ENCODE measurements at regions not wholly inside any gene's neighbourhood (a gene's known extent, or its start where the extent isn't known, plus 50 kb on each side); places are given as distances from the start of the nearest gene placed in this dataset.

DNA sequence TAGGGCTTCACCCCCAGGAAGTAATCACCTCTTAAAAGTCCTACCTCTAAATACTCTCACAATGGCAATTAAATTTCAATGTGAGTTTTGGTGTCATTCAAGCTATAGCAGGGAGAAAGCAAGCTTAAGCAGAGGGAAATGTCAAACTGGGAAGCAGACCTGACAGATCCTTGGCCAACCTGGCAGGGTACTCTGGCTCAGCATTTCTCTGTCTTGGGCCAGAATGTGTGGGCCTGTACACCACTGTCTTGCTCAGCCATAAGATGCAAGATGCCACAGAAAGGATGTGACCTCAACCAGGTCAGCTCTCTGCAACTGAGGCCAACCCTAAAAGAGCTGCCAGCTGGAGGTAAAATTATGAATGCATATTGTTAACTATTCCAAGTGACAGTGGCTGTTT, 130.6 kb upstream of the CMC1 start:
- TF ChIP-seq FOXM1 (IDR thresholded peaks at IDR 0.05; ENCODE audit: borderline replicate concordance, low read depth): no peak
- TF ChIP-seq RAD21 (IDR thresholded peaks at IDR 0.05; ENCODE audit: low read depth): no peak
- no peak for TF ChIP-seq ZBTB7A (IDR thresholded peaks at IDR 0.05; ENCODE audit: low read depth)
- TF ChIP-seq, protein P1, sequence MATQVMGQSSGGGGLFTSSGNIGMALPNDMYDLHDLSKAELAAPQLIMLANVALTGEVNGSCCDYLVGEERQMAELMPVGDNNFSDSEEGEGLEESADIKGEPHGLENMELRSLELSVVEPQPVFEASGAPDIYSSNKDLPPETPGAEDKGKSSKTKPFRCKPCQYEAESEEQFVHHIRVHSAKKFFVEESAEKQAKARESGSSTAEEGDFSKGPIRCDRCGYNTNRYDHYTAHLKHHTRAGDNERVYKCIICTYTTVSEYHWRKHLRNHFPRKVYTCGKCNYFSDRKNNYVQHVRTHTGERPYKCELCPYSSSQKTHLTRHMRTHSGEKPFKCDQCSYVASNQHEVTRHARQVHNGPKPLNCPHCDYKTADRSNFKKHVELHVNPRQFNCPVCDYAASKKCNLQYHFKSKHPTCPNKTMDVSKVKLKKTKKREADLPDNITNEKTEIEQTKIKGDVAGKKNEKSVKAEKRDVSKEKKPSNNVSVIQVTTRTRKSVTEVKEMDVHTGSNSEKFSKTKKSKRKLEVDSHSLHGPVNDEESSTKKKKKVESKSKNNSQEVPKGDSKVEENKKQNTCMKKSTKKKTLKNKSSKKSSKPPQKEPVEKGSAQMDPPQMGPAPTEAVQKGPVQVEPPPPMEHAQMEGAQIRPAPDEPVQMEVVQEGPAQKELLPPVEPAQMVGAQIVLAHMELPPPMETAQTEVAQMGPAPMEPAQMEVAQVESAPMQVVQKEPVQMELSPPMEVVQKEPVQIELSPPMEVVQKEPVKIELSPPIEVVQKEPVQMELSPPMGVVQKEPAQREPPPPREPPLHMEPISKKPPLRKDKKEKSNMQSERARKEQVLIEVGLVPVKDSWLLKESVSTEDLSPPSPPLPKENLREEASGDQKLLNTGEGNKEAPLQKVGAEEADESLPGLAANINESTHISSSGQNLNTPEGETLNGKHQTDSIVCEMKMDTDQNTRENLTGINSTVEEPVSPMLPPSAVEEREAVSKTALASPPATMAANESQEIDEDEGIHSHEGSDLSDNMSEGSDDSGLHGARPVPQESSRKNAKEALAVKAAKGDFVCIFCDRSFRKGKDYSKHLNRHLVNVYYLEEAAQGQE (IDR thresholded peaks at IDR 0.05; ENCODE audit: low read depth): no peak
- no peak for TF ChIP-seq EP300 (IDR thresholded peaks at IDR 0.05; ENCODE audit: borderline replicate concordance)
- TF ChIP-seq CEBPB (IDR thresholded peaks at IDR 0.05): no peak
- no peak for TF ChIP-seq TAF1 (IDR thresholded peaks at IDR 0.05; ENCODE audit: low read depth)
- TF ChIP-seq TCF12 (IDR thresholded peaks at IDR 0.05; ENCODE audit: low read depth): no peak
- TF ChIP-seq TEAD4 (IDR thresholded peaks at IDR 0.05): no peak
- TF ChIP-seq, protein P2, sequence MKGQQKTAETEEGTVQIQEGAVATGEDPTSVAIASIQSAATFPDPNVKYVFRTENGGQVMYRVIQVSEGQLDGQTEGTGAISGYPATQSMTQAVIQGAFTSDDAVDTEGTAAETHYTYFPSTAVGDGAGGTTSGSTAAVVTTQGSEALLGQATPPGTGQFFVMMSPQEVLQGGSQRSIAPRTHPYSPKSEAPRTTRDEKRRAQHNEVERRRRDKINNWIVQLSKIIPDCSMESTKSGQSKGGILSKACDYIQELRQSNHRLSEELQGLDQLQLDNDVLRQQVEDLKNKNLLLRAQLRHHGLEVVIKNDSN (IDR thresholded peaks at IDR 0.05): no peak
- no peak for TF ChIP-seq NFIC (IDR thresholded peaks at IDR 0.05)
- no peak for TF ChIP-seq EGR1 (IDR thresholded peaks at IDR 0.05)
- no peak for TF ChIP-seq YY1 (IDR thresholded peaks at IDR 0.05; ENCODE audit: low read depth)
- TF ChIP-seq CREB1 (IDR thresholded peaks at IDR 0.05; ENCODE audit: low read depth): no peak

DNA sequence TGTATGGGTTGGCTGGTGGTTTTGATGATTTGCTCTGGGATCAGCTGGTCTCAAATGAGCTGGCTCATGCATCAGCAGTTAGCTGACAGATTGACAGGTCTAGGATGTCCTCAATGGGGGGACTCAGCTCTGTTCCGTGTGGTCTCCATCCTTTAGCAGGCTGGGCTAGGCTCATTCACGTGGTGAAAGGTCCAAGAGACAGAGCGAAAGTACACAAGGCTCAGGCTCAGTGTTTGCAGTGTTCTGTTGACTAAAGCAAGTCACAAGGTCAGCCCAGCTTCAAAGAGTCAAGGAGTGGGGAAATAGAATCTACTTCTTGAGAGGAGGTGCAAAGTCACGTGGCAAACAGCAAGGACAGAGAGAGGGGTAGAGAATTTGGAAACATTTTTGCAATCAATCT, 126.5 kb upstream of the CMC1 start:
- TF ChIP-seq, protein P1 (IDR thresholded peaks at IDR 0.05; ENCODE audit: low read depth): no peak
- TF ChIP-seq RAD21 (IDR thresholded peaks at IDR 0.05; ENCODE audit: low read depth) (no peak), CEBPB (IDR thresholded peaks at IDR 0.05) (no peak), NFIC (IDR thresholded peaks at IDR 0.05) (no peak), ZBTB7A (IDR thresholded peaks at IDR 0.05; ENCODE audit: low read depth) (no peak), TAF1 (IDR thresholded peaks at IDR 0.05; ENCODE audit: low read depth) (no peak), TEAD4 (IDR thresholded peaks at IDR 0.05) (no peak), EGR1 (IDR thresholded peaks at IDR 0.05) (no peak), YY1 (IDR thresholded peaks at IDR 0.05; ENCODE audit: low read depth) (no peak), CREB1 (IDR thresholded peaks at IDR 0.05; ENCODE audit: low read depth) (no peak), TCF12 (IDR thresholded peaks at IDR 0.05; ENCODE audit: low read depth) (no peak), FOXM1 (IDR thresholded peaks at IDR 0.05; ENCODE audit: borderline replicate concordance, low read depth) (no peak), EP300 (IDR thresholded peaks at IDR 0.05; ENCODE audit: borderline replicate concordance) (no peak)
- TF ChIP-seq, protein P2 (IDR thresholded peaks at IDR 0.05): no peak
- TF ChIP-seq, protein P3, sequence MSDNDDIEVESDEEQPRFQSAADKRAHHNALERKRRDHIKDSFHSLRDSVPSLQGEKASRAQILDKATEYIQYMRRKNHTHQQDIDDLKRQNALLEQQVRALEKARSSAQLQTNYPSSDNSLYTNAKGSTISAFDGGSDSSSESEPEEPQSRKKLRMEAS (IDR thresholded peaks at IDR 0.05): no peak

DNA sequence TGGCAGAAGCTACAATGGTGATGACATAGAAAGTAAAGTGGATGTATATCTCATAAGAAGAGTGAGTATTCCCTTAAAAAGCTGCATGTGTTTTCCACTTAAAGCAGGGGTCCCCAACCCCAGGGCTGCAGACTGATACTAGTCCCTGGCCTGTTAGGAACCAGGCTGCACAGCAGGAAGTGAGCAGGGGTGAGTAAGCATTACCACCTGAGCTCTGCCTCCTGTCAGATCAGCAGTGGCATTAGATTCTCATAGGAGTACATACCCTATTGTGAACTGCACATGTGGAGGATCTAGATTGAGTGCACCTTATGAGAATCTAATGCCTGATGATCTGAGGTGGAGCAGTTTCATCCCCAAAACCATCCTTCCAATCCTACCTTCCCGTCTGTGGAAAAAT, 126.1 kb upstream of the CMC1 start:
- TF ChIP-seq, protein P1 (IDR thresholded peaks at IDR 0.05; ENCODE audit: low read depth): no peak
- TF ChIP-seq, protein P2 (IDR thresholded peaks at IDR 0.05): no peak
- TF ChIP-seq EP300 (IDR thresholded peaks at IDR 0.05; ENCODE audit: borderline replicate concordance): no peak
- TF ChIP-seq CEBPB (IDR thresholded peaks at IDR 0.05): no peak
- no peak for TF ChIP-seq CREB1 (IDR thresholded peaks at IDR 0.05; ENCODE audit: low read depth)
- no peak for TF ChIP-seq NFIC (IDR thresholded peaks at IDR 0.05)
- TF ChIP-seq TCF12 (IDR thresholded peaks at IDR 0.05; ENCODE audit: low read depth): no peak
- no peak for TF ChIP-seq TEAD4 (IDR thresholded peaks at IDR 0.05)
- no peak for TF ChIP-seq EGR1 (IDR thresholded peaks at IDR 0.05)
- TF ChIP-seq ZBTB7A (IDR thresholded peaks at IDR 0.05; ENCODE audit: low read depth): no peak

DNA sequence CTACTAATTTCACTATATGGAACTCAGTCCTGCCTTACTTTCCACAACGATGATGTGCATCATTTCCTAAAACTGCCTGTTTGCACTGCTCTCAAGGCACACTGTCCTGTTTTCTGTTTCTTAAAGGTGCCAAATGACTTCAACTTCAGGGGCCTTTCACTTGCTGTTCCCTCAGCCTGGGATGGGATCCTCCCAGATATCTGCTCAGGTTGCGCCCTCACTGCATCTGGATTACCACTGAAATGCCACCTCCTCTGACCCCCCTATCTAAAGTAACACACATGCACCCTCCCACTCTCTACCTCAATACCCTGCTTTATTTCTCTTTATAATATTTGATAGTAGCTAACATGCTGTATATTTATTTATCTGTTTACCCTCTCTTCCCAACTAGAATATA, 123.8 kb upstream of the CMC1 start:
- TF ChIP-seq, protein P3 (IDR thresholded peaks at IDR 0.05): no peak
- no peak for TF ChIP-seq YY1 (IDR thresholded peaks at IDR 0.05; ENCODE audit: low read depth)
- no peak for TF ChIP-seq CEBPB (IDR thresholded peaks at IDR 0.05)

Measured in Ishikawa (cell line).